ENCODE measurements at regions not wholly inside any gene's neighbourhood (a gene's known extent, or its start where the extent isn't known, plus 50 kb on each side); places are given as distances from the start of the nearest gene placed in this dataset.

DNA sequence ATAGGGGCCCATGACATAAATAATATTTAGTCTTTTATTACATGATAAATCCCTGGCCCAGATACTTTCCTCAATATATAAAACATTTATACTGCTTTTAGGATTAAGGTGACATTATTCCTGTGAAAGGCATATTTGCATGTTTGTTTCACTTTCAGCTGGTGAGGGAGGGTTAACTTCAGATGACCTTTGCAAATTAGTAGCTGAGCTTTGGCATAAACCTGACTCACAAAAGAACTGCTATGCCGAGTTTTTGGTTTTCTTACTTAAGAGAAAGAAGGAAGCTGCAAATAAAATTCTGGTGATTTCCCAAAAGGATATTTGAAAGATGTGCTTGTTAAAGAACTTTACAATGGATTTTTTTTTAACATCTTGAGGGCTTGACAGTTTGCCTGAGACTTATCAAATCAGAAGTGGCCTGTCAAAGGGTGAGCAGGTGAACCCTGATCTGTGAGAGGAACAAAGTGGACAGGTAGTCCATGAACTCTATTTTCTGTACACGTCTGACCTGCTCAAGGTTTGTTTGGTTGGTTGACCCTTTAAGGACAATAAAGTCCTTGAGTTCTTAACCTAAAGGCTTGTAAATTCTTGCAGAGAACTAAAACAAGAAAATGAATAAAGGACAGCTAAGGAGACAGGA is 93.5 kb downstream of the FAM124B start:
- TF ChIP-seq, protein P1, sequence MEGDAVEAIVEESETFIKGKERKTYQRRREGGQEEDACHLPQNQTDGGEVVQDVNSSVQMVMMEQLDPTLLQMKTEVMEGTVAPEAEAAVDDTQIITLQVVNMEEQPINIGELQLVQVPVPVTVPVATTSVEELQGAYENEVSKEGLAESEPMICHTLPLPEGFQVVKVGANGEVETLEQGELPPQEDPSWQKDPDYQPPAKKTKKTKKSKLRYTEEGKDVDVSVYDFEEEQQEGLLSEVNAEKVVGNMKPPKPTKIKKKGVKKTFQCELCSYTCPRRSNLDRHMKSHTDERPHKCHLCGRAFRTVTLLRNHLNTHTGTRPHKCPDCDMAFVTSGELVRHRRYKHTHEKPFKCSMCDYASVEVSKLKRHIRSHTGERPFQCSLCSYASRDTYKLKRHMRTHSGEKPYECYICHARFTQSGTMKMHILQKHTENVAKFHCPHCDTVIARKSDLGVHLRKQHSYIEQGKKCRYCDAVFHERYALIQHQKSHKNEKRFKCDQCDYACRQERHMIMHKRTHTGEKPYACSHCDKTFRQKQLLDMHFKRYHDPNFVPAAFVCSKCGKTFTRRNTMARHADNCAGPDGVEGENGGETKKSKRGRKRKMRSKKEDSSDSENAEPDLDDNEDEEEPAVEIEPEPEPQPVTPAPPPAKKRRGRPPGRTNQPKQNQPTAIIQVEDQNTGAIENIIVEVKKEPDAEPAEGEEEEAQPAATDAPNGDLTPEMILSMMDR (IDR thresholded peaks at IDR 0.05), result no peak

DNA sequence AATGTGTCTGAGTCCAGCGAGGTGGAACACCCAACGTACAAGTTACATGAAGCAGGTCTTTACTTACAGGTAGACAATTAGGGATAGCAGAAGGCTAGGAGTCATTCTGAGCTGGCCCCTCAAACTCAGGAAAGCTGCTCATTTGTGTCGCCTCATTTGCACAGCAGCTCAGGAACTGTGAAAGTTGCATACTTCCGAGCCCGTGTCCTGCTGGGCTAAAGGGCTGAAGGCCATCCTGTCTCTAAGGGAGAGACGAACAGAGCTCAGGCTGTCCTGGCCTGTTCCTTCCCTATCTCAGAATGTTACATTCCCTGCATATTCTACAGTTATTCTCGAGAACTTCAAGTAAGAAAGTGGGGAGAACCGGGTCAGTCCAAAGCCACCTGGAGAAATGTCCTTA is 99.0 kb downstream of the FAM124B start:
- TF ChIP-seq, protein P1 (IDR thresholded peaks at IDR 0.05), result no peak

DNA sequence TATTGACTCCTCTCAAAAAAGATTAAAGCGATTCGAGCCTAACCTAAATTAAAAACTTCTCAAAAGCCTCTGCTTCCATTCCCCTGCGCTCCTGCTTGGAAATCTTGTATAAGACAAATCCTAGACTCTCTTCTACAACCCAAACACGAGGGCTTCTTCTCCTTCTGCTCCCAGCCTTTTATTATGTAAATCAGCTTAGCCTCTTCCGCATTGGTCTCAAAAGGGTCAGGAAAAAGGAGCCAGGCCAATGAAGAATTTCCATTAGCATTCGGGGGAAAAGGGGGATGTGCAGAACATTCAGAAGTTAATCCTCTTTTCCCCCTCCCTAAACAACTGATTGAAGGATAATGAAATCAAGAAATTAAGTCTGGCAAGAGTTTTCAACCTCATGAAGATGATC is 107.9 kb downstream of the FAM124B start:
- TF ChIP-seq, protein P1 (IDR thresholded peaks at IDR 0.05), result no peak

DNA sequence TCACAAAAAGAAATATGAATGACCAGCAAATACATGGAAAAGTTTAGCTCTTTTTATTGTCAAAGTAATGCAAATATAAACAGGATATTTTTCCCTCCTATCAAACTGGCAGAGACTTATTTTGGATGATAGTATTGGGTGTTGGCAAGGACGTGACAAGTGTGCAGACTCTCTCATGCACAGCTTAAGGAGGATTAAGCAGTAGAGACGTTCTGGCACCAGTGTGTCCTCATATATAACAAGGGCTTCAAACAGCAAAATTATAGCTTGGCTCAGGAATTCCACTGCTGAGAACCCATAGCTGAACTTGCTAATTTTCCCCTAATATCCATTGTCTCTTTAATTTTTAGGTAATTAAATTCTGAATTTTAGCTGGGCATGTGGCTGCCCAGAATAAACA is 114.4 kb downstream of the FAM124B start:
- TF ChIP-seq, protein P1 (IDR thresholded peaks at IDR 0.05), result no peak

DNA sequence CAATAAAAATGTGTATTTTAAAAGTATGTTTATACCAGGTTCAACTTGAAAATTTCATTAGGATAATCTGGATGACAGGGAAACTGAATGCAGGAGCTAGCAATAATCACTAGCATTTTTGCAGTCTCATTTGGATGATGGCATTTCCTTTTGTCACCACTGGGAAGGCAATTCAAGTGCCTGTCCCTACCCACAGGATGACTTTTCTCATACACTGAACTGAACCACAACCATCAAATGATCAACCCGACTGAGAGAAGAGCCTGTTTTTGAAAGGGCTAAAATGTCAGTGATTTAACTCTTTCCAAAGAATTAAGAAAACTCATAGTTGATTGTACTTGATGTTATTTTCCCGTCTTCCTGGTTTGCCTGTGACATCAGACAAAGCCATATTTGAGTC is 115.0 kb downstream of the FAM124B start:
- TF ChIP-seq, protein P1 (IDR thresholded peaks at IDR 0.05), result no peak

DNA sequence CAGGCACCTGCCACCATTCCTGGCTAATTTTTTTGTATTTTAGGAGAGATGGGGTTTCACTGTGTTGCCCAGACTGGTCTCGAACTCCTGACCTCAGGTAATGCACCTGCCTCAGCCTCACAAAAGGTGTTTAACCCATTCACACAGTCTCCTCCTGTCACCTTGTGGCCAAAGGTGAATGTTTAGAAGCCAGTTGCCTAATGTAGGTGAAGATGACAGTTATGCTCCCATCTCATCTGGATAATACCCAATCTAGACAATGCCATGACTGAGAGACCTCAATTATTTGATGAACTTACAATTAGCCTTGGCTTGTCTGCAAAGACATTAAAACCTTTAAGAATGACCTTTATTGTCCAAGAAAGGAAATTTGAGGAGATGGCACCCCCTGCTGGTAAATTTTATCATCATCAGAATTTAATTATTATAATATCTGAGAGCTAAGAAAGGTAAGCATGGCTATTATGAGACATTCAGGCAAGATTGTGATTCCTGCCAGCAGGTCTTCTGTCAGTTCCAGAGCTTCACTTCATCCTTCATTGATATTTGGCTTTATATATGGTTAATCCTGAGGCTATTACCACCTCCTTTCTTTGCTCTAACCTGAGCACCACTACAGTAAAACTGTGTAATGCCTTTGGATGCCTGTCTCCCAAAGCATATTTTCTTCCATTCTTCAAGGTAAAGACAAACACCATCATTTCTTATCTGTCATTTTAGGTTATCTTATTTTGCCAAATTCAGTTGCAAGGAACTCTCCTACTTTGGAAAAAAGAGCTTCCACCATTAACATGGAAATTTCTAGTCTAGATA is 117.6 kb downstream of the FAM124B start:
- TF ChIP-seq, protein P1 (IDR thresholded peaks at IDR 0.05), result peak; percentile 70

DNA sequence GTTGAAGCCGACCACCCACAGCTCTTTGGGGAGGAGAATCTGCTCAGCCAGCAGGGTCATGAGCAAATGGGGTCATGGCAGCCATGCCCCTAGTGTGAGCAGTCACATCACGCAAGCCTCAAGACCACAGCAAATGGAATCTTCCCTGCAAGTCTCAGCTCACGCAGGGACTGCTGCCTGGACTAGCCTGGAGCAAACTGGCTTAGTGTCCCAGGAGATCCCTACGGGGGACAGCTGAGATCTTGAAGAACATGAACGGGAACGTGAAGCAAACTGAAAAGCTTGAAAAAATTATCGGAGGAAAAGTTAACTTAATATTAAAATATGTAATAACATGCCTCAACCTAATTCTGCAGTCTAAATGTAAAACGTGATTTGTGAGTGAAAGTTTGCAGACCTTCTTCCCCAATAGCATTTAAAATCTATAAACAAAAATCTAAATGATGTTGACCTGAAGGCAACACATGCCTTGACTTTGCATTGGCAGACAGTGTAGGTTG is 118.4 kb downstream of the FAM124B start:
- TF ChIP-seq, protein P1 (IDR thresholded peaks at IDR 0.05), result no peak

All from LNCAP (cell line).